Globus pallidus (tissue), 1 donor: ENCODE measurements at regions not wholly inside any gene's neighbourhood (a gene's known extent, or its start where the extent isn't known, plus 50 kb on each side); places are given as distances from the start of the nearest gene placed in this dataset.

Source experiments
- DNase-seq: peaks from one replicate; pipeline ENCODE4 v3.0.0-alpha.2; 2015; ENCODE audit warnings: low spot score

DNA sequence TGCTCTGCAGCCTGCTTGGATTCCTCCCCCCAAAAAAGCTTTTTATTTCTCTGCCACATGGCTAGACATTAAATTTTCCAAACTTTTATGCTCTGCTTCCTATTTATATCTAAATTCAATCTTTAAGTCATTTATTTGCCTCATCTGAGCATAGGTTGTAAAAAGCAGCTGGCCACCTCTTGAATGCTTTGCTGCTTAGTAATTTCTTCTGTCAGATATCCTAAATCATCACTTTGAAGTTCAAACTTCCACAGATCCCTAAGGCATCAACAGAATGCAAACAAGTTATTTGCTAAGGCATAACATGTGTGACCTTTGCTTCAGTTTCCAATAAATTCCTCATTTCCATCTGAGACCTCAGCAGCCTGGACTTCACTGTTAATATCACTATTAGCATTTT is 209.6 kb downstream of the FSCB start:
- no peak for DNase-seq

DNA sequence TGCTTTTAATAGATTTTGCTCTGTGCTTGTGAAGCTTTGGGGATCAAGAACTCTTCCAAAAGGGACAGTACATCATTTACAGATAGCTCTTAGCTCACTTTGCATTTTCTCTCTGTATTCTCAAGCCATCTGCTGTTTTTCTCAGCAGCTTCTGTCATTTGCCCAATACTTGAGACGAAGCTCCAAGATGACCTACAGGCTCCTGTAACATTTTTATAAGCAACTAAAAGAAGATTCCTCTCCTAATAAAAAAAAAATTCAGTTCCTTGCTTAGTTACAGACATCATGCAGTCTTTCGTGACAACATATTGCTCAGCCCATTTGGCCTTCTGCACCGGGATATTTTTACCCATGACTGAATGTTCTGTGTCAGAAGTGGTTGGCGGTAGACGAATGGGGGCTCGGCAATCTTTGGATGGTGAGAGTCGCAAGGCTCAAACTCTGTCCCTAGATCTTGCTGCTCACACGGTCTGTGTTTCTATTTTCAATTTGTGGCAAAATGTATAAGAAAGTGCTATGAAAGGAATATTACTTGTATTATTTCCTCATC is 215.6 kb downstream of the FSCB start:
- DNase-seq = no peak

DNA sequence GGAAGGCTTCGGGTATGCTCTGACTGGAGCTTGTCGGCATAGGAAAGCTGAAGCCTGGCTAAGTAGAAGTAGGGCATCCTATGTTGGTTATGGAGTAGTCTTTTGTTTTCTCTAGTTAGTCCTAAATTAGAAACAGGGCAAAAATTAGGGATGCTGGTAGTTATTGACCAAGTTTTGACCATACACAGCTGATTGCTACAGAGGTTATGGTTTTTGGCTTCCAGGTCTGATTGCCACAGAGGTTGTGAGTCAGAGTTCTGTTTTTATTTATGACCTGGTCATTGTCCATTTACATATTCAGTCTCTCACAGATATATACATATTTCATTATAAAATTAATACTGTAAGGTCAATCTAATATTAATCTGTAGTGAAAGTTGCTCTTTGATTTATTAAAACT is 219.2 kb downstream of the FSCB start:
- DNase-seq = no peak

DNA sequence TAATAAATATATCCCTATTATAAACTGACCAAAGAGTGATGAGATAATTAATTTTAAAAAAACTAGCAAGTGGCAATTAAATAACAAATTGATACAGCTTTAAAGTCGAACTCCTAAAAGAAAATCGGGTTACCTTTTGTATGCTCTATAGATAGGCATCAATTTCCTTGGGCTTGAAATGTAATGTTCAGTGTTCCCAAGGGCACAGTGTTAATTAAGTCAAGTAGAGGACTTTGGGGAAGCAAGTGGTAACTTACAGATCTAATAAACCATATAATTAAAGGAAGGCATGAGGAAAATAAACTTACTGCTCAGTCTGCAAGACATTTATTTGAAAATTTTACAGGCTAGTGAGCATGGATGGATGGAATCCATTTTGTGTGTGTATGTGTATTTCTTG is 220.9 kb downstream of the FSCB start:
- no peak for DNase-seq

DNA sequence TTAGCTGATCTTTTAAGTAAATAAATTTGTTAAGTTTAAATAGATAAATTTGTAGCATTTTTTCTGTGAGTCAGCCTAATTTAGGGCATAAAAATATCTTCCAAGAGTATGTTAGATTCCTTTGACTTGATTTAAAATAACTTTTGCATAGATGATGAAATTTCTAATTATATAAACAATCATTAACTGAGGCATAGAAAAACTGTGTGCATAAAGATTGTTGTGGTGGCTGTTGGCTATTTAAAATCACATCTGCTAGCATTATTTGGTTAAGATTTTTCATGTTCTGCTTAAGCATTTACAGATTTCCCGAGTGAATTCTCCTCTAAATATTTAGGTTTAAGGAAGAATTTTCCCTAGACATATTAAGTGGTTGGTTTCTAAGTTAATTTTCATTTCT is 223.2 kb downstream of the FSCB start:
- DNase-seq = no peak

DNA sequence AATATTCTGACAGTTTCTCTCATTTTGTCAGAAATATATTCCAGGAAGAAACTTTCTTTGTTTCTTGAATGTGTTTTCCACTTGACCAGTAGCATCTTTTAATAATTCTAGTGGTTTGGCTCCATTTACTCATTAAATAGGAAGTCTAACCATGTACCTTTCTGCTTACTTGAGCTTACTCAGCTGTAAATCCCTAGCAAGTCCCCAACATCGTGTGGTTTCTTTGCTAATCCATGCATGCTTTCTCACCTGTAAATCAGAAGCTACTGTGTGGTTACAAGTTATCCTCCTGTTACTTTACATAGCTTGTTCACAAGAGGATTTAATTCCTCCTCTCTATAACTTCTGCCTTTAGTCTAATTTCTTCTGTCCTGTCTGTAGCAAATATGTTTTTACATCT is 227.7 kb downstream of the FSCB start:
- DNase-seq = no peak

DNA sequence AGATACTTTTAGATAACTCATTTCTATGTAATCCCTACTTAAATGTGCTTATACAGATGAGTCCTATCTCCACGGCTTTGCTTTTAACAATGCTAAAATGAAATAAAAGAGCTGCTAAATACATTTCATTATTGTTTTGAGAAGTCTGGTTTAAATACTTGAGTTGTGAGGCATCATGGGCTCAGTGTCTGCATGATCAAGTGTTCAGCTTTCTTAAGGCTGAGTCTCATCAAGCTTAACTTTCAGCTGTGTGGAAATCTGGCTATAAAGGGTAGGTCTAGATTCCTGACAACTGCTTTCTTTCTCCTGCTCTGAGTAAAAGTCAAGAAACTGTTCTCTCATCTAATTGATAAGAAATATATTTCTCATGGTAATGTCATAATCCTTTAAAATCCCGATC is 235.4 kb downstream of the FSCB start:
- DNase-seq = no peak

DNA sequence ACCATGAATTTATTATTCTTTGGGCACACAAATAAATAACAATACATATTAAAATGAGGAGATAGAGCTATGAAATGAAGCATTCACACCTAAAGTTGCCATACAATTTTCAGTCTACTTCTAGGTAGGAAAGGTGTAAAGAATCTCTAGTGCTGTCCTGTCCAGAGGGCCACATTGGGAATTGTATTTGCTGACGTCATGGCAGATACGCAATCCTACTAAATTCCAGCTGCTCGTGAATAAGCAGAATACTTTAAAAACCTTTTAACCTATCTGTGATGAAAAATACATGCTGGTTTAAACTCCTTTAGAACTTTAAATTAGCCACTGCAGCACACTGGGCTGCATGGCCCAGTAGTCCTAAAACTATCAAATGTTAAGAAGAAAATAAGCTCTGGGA is 236.1 kb downstream of the FSCB start:
- DNase-seq = no peak

DNA sequence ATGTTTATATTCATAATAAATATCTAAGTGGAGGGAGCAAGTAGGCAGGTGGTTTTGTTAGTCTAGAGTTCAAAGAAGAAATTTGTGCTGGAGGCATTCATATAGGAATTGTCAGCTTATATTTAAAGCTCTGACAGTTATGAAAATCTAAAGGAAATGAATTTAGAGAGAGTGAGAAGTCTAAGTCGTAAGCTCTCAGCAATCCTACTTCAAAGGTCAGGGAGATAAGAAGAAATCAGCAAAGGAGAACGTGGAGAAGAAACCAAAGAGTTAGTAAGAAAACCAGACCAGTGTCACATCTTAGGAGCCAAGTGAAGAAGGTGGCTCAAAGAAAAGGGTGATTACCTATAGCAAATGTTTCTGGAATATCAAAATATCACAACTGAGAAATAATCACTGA is 241.8 kb downstream of the FSCB start:
- no peak for DNase-seq

DNA sequence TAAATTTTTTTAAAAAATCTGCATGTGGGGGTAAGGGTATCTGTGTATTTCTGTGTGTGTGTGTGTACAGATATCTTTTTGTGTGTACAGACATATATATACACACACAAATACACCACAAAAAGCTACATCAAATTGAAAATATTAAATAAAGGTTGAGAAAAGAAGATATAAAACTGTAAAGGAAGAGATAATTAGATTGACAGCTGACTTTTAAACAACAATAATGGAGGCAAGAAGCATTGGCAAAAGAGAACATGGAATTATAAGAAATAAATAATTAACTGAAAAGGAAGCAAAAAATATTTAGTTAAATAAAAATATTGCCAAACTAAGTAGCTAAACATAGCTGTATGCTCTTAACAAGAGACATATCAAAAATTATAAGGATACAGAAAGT is 291.4 kb downstream of the FSCB start:
- no peak for DNase-seq

DNA sequence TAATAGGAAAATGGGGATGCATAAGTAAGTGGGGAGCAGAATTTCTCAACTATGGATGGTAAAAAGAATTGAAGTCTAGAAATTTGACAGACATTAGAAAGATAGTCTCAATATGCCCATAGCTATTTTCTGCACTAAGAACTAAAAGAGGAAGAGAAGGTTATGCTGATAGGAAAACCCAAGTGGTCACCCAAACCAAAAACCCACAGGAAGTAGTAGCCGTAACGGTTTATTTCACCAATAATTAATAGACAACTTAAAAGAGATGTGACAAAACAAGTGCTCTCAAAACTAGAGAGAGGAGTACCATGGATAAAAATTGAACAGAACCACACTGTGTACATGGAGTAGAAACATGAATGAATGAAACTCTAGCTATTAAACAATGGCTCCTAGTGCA is 295.4 kb downstream of the FSCB start:
- DNase-seq = no peak

DNA sequence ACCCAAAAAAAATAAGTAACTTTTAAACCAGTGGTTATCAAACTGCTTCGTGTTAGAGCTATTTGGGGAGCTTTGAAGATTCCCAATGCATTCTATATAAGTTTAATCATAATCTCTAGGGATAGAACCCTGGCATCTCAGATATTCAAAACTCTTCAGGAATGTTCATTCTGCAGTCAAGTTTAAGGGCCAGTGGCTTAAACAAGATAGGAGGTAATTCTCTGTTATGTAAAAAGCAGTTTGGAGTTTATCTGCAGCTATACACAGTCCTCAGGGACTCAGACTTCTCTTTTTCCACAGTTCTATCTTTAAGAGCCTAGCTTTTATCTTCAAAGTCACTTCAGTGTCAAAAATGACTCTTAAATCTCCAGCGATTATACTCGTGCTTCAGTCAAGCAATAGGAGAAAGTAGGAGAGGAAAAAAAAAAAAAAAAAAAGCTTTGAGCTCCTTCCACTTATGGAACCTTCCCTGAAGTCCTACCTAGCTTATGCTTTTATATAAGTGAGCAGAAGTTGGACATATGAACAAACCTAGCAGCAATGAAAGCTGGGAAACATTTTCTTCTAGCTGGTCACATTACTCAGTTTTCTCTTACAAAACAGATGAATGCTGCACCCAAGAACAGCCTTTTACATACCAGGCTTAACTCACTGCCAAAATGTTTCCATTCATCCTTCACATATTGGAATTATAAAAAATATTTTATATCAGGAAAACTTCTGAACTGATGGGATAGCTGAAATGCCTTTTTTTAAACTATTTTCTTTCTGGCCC is 302.8 kb downstream of the FSCB start:
- DNase-seq = no peak

DNA sequence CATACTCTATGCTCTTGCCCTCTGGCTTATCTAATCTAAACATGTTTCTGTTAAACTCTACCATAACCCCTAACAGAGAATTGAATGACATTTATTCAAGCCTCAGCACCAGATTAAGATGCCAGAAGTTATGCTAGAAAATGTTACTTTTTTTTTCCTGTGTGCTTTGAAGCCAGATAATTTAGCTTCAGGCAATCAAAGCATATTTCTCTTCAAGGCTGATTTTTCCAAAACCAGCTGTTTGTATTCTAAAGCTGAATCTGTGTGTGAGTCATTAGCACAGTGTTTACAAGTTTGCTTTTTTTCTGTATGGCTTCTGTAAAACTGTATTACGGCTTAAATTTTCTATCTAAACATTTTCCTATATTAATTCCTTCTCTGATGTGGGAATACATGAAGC is 326.1 kb downstream of the FSCB start:
- no peak for DNase-seq

DNA sequence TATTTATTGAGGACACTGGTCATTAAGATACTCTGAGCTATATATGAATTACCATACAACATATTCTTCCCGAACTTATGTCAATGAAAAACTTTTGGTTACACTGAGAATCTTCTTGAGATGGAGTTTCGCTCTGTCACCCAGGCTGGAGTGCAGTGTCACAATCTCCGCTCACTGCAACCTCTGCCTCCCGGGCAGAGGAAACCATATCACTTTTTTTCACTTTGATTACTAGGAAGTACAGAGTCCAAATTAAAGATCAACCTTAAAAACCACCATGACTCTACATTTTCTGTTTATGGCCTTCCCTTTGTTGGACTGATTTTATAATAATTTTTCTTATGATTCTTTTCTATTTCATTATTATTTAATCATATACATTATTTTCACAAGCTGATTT is 336.5 kb downstream of the FSCB start:
- no peak for DNase-seq

DNA sequence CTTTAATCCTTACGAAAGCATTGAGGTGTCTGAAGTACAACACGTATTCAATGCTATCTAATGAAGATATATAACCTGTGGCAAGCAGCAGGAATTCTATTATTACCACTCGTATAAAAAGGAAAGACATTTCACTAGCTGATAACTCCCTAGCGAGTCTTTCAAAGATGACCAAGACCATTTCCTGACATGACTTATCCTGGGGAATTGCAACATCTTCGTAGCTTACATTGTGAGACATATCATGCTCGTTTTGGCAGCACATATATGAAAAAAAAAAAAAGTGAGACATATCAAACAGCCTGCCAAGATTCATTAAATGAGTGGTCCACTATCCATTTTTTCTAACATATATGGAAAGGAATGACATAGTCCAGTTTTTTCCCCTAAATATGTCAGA is 337.0 kb downstream of the FSCB start:
- no peak for DNase-seq

DNA sequence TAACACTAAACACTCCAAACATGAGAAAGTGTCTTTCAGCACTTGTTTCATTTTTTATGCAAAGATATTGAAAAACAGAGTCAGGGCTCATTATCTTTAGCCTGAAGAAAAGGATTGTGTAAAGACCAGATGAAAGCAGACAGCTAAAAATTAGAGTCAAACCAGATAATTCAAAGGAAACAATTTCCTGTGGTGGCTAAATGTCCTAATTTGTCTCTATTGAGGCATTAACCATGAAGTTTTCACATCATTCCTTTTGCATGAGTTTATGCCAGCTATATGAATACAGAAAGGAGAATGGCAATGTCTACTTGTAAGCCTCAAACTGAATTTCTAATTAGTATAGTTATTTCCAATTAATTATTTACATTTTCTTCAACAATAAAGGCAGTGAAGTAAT is 338.5 kb downstream of the FSCB start:
- DNase-seq = no peak

DNA sequence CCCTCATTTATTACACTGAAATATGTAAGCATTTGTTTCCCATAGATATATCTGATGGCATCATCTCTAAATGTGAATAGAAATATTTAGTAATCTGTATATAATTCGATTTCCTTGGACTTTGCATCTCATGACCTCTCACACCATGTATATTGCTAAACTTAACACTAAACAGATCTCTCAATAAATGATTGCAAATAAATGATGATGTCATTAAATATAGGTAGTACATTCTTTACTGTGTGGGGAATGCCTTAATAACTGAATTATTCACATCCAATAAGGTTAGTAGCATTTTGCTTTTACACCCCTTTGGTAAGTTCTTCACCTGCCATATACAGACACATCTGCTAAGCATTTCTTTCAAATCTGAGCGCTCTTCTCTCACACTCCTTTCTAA is 340.5 kb downstream of the FSCB start:
- DNase-seq = no peak

DNA sequence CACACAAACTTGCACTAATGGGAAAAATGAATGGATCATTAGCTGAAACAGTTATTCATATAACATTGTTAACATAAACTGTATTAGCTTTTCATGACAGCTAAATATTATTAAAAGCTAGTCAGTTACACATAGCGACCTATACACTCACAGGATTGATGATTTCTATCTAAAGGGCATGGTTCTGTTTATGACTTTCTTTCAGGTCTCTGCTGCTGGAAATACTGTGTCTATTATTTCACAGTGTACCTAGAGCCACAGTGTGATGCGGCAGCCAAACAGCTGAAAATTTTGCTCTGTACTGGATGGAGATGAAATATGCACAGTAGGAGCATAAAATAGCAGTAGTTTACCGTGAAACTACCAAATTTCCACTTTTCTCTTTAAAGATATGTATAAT is 341.1 kb downstream of the FSCB start:
- no peak for DNase-seq

DNA sequence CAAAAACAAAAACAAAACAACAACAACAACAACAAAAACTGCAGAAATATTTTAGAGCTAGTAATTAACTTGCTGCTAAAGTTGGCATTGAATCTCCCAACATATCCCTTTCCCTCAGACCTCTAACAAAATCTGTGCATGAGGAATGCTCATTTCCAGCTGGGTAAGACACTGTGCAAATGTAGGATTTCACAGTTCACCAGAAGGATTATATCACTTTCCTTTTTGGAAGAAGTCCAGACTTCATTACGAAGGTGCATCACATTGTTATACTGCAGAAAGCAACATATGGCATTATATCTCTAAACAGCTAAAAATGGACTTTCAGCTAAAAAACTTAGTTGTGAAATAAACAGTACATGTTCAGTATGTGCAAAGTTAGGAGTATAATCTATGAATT is 341.8 kb downstream of the FSCB start:
- no peak for DNase-seq

DNA sequence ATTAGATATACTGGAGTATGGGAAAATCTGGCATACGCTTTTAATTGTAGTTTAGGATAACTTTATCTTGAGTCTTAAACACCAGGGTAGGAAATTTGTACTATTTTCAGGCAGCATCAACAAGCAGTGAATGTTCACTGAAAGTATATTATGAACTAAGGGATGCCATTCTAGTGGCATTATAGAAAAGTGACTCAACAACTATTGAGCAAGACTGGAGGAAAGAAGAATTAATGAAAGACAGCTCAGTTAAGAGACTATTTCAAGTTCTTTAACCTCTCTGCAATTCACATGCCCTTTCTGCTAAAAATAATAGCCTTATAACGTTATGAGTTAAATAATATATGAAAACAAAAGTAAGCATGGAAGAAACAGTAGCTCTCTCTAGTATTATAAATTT is 343.1 kb downstream of the FSCB start:
- no peak for DNase-seq

DNA sequence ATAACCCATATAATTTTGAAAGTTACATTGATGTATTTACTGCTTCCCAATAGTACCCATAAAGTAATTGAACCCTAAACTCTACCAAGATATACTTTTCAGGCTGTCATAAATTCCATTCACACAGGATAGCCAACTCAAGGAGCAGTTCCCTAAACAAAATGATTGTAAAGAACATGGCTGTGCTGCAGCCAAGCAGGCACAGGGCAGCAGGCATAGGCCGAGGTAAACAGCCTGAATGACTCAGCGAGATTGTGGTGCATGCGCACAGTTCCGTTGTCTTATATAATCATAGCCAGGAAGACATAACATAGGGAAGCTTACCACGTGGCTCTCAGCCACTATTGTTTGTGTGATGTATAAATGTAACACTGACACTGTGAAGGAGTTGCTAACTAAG is 344.9 kb downstream of the FSCB start:
- no peak for DNase-seq

DNA sequence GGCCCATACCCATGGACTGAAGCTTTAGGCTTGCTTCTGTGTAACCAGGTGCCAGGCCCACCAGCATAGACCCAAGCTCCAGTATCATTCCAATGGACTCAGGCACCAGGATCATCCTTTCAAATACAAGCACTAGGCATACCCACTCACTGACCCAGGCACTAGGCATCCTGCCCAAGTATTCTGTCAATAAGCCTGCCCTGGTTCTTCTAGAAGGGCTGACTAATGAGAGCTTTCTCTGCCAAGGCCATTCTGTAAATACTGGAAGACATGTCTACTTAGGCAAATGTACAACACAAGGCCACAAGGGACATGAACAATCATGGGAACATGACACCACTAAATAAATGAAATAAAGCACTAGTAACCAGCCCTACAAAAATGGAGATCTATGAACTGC is 352.2 kb downstream of the FSCB start:
- no peak for DNase-seq

DNA sequence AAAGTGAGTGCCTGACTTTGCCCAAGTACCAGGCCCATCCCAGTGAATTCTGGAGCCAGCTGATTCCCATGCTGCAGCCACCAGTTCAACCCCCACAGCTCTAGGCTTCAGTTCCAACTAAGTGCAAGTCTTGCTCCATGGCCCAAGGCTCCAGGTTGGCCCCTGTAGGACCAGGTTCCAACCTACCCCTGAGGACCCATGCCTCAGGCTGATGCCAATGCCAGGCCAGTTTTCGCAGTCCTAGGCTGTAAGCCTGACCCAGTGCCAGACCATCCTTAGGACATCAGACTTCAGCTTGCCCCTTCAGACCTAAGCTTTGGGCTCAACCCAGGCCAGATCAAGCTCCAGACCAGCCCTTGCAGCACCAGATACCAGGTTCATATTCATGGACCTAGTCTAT is 352.6 kb downstream of the FSCB start:
- DNase-seq = no peak

DNA sequence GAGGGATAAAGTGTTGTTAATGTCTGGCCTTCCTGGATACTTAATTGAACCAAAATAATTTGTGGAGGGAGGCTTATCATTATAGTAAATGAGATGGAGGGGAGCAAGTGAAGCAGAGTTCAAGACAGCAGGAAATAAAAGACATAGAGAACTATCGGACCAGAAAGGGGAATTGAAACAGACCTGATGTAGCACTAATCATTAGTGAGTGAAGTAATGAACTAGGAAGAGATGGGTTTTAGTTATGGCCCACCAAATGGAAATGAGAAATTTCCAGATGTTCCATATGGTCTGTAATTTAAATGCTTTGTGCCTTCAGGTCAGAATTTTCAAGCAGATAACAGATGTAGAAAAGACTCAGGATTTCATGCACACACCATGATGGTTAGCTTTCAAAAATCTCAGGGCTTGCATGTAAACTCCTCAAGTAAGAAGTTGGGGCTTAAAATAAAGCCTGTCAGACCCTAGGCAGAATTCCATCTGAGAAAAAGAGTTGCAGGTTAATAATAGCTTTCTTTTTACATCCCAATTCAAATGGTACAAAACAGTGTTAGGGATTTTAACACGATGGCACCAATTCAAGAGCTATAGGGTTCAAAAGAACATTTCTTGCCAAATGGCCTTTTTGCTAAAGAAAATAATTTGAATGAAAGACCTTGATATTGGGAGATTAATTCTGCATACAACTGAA is 355.8 kb downstream of the FSCB start:
- DNase-seq = no peak
